ENCODE measurements at regions not wholly inside any gene's neighbourhood (a gene's known extent, or its start where the extent isn't known, plus 50 kb on each side); places are given as distances from the start of the nearest gene placed in this dataset.
"Not testable (repeated sequence)": the region's sequence is repeated elsewhere in the genome, so short reads cannot be mapped to it uniquely, and the experiment has no call there.

DNA sequence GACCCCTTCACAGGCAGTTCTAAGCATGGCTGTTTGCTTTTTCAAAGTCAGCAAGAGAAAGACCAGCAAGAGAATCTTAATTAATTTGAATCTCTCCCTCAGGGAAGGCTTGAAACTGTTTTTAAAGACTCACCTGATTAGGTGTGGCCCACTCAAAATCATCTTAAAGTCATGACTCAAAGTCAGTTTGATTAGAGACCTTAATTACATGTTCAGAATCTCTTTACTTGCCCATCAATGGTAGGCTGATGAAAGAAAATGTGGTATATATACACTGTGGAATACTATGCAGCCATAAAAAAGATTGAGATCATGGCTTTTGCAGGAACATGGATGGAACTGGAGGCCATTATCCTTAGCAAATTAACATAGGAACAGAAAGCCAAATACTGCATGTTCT is 247.5 kb upstream of the PRKX start:
- DNase-seq (ENCODE audit: low read depth in 3 of 3, low spot score in 1 of 3), result no peak

DNA sequence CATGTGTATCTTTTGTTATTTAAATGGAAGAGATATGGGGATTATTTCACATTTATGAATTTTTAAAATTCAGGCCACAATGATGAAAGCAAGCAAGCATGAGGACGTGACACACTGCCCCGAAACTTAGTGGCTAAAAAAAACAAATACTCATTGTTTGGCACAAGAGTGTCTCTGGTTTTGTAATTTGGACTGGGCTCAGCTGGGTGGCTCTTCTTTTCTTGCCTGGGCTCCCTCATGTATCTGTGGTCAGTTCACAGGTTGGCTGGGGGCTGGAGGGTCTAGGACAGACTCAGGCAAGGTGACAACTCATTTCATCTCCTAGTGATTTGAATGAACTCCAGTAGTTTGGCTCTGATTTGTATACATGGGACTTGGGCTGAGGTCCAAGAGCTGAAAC is 238.4 kb upstream of the PRKX start:
- DNase-seq (ENCODE audit: low read depth in 3 of 3, low spot score in 1 of 3), result no peak

DNA sequence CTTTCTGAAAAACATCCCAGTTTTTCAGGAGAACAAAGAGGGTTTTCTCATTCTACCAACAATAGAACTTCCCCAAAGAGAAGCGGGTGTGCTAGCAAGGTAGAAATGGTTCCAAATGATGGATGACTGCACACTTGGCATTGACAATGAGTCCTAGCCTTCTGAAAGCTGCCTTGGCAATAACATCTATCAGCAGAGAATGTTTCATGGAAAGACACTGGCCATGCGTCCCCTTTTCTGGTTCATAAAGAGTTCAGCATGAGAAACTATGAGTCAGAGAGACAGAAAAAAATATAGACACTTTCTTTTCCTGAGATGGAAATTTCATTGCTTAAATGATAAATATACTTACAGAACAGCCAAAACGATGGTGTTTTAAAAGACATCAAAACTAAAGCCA is 236.9 kb upstream of the PRKX start:
- no peak for DNase-seq (ENCODE audit: low read depth in 3 of 3, low spot score in 1 of 3)

DNA sequence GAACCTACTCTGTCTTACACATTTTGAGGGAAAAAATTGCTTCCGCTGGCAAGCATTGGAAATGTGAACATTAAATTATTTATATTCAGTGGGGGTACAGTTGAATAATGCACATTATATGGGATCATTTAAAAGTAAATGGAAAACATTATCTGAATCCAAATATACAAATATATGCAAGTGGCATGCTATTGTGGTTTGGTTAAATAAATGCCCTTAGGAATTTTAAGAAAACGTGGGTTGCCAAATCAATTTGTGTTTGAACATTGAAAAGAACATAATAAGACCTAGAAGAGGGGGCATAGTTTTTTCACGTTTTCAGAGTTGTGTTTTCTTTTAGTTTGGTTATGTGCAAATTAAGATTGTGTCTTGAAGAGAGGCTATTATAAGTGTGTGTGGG is 230.5 kb upstream of the PRKX start:
- no peak for DNase-seq (ENCODE audit: low read depth in 3 of 3, low spot score in 1 of 3)

DNA sequence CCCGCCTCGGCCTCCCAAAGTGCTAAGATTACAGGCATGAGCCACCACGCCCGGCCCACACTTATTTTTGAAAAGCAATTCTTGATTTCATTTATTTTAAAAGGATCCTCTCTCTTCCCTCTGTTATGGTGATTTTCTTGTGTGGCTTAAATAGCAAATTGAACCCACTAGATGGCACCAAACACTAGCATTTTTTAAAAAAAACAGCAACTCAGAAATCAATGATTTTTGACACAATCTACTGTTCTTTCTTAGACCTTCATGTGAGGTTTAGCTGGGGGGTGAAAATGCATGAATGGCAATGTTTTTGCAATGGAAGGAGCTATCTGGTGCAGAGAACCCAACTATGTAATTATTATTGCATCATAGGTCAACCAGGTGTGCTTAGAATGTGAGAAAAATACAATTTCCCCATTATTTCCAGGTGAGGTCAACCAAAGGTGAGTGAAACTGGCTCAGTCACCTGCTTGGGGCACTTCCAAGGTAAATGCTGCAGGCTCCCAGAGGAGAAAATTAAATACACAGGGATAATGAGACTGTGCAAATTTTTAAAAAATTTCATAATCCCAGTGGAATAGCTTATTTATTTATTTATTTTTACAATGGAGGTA is 226.7 kb upstream of the PRKX start:
- no peak for DNase-seq (ENCODE audit: low read depth in 3 of 3, low spot score in 1 of 3)

DNA sequence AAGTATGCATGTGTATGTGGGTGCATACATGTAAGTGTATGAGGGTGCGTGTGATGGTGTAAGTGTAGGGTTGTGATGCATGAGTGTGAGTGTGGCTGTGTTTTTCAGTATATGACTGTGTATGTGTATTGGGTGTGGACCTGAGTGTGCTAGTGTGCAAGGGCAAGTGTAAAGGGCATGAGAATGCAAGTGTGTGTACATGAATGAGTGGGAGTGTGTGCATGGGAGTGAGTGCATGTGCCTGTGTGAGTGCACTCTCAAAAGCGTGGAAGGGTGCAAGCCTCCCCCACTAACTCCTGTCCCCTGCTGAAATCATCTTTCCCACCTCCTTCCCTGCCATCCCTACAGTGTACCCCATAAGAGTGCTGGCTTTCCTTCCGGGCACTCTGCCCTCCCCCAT is 225.1 kb upstream of the PRKX start:
- DNase-seq (ENCODE audit: low read depth in 3 of 3, low spot score in 1 of 3), result no peak

DNA sequence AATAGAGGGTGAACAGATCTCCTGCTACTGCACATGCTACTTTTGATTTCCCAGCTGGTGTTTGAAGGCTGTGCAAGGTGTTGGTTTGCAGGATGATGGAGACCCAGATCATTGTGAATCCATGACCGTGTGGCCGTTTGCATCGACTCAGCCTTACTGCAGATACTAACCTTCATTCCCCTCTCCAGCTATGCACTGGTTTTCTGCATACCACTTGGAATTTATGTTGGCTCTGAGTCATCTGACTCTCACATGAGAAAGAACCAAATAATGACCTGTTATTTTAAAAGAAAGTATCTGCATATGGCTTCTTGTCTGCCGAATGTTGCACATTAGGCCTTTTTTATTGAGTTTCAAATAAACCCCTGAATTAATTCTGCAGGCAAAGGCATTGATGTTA is 221.7 kb upstream of the PRKX start:
- not testable (repeated sequence) for DNase-seq (ENCODE audit: low read depth in 3 of 3, low spot score in 1 of 3)

DNA sequence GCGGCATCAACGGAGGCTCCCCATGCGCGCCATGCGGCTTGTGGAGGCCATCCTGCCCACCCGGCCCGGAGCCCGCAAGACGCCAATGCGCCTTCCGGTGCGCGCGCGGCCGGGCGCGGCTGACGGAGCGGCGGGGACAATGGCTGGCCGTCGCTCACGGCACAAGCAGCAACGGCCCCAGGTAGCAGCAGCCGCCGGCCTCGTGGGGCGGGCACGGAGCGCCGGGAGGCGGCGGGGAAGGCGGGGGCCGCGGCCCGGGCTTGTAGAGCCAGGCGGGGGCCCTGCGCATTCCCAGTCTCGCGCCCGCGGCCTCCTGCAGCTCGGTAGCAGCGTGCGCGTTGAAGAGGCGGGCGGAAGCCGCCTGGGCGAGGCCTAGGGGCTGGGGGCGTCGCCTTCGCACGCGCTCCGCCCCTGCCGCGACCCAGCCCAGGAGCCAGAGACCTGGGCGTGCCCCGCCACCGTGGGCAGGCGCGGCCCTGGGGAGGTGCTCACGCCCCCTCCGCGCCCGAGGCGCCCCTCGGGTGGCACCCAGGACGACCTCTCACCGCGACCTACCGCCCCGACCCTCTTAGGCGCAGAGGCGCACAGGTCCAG is 207.1 kb upstream of the PRKX start:
- not testable (repeated sequence) for DNase-seq (ENCODE audit: low read depth in 3 of 3, low spot score in 1 of 3)

DNA sequence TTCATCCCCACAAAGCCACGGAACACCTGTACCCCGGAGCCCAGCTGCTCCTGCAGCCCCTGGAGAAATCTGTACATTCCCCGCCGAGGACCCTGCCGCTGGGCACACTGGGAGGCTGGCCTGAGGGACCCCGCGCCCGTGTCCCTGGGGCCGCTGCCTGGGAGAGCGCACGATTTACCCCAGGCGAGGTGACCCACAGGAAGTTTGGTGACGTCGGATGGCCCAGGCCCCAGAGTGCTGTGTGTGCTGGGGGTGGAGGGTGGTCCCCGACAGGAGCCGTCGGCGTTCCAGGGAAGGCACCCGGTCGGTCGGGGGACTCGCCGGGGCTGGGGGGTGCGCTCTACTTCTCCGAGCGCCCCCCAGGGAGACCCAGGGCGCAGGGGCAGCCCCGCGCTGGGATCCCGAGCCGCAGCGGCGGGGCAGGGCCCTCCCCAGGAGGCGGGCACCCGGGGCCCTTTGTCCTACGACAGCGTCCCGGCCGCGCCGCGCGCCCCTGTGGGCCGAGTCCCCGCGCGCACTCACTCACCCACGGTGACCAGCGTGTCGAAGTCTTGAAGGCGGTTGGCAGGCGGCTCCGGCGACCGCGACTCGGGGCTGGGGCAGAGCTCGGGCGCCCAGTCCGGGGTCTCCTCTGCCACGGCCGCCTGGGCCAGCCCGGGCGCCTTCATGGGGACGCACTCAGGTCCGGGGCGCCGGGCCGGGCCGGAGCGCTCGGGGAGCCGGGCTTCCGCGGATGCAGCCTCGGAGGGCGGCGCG is 206.4 kb upstream of the PRKX start:
- not testable (repeated sequence) for DNase-seq (ENCODE audit: low read depth in 3 of 3, low spot score in 1 of 3)

DNA sequence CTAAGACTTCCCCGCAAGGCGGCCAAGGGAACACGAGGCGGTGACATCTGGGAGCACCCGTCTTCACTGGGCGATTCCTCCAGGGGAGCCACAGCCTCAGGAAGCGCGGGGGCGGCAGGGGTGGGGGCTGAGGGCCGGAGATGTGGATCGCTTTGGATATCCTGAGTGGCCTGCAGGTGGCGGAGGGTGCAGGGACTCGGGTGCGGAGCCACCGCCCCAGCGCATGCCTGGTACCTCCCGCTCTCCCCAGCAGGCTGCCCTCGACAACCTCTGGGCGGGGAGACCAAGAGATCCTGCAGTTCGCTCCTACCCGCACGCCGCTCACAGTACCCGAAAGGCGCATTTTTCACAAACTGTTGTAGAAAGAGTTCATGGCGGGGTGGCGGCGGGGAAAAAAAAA is 201.4 kb upstream of the PRKX start:
- DNase-seq (ENCODE audit: low read depth in 3 of 3, low spot score in 1 of 3), result not testable (repeated sequence)

DNA sequence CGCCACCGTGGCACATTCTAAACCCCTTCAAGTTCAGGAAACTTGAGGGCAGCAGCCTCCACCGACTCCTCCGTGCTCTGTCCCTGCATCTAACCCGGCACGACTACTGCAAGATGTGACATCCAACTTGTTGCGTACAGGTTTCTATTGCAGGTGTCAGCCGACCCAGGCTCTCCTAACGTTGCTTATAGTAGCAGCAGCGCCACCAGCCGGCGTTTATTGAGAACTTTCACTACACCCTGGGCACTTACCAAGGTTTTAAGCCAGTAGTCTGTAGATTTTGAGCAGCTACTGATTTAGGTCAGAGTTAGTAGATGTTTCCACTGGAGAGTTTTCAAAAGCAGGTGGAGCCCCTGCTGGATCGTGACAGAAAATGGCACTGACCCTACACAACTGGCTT is 200.6 kb upstream of the PRKX start:
- not testable (repeated sequence) for DNase-seq (ENCODE audit: low read depth in 3 of 3, low spot score in 1 of 3)

DNA sequence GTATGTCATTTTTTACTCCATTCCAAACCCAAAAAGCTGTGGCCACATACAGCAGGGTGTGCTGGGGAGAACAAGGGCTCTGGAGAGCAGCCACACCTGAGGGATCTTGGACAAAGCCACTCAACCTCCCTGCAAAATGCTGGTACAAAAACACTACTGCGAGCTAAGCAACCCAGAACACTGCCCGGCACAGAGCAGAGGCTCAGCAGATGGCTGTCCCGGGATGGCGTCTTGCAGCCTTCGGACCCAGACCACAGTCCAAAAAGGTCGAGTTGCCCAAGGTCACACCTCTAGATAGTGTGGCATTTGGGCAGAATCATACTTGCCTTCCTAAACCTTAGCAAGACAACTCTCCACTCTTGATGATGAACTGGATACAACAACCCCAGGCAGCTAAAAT is 197.6 kb upstream of the PRKX start:
- not testable (repeated sequence) for DNase-seq (ENCODE audit: low read depth in 3 of 3, low spot score in 1 of 3)

DNA sequence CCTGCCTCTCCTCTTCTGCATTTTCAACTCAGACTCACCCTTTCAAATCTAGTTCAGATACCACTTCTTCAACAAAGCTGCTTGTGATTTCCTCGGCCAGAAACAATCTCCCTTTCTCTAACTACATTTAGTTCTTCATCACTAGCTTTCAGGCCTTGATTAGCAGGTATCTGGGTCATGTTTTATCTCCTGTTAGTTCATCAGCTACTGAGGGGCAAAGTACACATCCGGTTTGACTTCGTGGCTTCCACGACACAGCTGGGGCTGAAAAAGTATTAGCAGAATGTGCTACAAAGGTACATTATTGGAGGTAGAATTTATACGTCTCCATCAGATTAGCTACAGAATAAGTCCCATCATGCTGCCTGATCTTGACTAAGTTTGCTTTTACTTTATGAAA is 197.2 kb upstream of the PRKX start:
- not testable (repeated sequence) for DNase-seq (ENCODE audit: low read depth in 3 of 3, low spot score in 1 of 3)

DNA sequence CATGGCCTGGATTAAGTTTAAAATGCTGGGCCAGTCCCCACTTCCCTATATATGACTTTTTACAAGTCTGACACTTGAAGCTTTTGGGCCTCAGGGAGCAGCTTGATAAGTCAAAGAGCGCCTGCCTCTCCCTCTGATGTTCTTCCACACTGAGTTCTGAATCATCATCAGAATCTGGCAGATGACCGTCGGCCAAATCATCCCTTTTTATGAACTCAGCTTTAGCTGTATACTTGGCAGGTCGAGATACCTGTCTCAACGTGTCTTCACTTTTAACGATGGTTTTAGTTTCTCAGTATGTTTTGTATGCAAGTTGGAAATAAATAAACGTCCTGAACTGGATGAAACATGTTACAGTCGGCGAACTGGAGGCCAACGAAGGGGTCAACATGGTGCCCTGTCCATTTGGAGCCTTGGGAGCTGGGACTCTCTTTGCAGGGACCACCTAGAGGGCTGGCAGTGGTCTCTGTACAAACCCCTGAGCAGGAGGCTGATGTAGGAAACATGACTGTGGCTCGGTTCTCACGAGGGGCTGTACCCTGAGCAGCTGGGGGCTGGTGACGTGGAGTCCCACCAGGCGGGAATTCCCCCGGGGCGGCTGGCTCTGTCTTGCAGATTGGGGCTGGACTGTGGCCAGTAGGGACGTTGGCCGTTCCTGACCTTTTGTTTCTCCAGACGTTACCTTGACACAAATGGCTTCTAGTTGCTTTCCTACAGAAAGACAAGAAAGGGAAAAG is 192.2 kb upstream of the PRKX start:
- DNase-seq (ENCODE audit: low read depth in 3 of 3, low spot score in 1 of 3), result not testable (repeated sequence)

DNA sequence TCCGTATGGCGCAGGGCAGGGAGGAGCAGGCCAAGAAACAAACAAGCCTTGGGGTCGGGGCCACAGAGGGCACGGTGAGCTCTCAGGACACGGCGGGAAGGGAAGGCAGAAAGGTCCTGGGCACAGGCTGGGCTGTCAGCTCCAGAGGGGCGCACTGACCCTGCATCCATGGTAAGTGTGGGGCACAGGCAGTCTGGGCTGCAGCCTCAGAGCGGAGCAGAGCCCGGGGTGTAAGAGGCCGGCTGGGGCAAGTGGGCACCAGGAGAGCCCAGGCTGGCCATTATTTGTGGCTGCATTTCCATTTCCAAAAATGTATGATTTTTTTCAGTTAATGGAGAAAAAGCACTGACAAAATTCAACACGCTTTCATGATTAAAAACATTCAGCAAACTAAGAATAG is 188.8 kb upstream of the PRKX start:
- not testable (repeated sequence) for DNase-seq (ENCODE audit: low read depth in 3 of 3, low spot score in 1 of 3)

DNA sequence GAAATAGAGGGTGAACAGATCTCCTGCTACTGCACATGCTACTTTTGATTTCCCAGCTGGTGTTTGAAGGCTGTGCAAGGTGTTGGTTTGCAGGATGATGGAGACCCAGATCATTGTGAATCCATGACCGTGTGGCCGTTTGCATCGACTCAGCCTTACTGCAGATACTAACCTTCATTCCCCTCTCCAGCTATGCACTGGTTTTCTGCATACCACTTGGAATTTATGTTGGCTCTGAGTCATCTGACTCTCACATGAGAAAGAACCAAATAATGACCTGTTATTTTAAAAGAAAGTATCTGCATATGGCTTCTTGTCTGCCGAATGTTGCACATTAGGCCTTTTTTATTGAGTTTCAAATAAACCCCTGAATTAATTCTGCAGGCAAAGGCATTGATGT is 183.3 kb upstream of the PRKX start:
- not testable (repeated sequence) for DNase-seq (ENCODE audit: low read depth in 3 of 3, low spot score in 1 of 3)

DNA sequence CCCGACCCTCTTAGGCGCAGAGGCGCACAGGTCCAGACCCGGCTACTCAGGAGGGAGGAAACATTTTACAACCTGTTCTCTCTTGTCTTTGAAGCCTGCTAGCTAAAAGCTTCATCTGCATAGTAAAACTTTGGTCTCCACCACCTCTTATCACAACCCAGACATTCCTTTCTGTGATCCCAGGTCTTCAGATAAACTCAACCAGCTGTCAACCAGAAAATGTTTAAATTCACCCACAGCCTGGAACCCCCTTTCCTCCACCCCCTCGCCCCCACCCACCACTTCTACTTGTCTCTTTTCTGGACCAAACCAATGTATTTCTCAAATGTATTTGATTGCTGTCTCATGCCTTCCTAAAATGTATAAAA is 169.1 kb upstream of the PRKX start:
- DNase-seq (ENCODE audit: low read depth in 3 of 3, low spot score in 1 of 3), result not testable (repeated sequence)

DNA sequence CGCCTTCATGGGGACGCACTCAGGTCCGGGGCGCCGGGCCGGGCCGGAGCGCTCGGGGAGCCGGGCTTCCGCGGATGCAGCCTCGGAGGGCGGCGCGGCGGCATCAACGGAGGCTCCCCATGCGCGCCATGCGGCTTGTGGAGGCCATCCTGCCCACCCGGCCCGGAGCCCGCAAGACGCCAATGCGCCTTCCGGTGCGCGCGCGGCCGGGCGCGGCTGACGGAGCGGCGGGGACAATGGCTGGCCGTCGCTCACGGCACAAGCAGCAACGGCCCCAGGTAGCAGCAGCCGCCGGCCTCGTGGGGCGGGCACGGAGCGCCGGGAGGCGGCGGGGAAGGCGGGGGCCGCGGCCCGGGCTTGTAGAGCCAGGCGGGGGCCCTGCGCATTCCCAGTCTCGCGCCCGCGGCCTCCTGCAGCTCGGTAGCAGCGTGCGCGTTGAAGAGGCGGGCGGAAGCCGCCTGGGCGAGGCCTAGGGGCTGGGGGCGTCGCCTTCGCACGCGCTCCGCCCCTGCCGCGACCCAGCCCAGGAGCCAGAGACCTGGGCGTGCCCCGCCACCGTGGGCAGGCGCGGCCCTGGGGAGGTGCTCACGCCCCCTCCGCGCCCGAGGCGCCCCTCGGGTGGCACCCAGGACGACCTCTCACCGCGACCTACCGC is 168.6 kb upstream of the PRKX start:
- not testable (repeated sequence) for DNase-seq (ENCODE audit: low read depth in 3 of 3, low spot score in 1 of 3)

DNA sequence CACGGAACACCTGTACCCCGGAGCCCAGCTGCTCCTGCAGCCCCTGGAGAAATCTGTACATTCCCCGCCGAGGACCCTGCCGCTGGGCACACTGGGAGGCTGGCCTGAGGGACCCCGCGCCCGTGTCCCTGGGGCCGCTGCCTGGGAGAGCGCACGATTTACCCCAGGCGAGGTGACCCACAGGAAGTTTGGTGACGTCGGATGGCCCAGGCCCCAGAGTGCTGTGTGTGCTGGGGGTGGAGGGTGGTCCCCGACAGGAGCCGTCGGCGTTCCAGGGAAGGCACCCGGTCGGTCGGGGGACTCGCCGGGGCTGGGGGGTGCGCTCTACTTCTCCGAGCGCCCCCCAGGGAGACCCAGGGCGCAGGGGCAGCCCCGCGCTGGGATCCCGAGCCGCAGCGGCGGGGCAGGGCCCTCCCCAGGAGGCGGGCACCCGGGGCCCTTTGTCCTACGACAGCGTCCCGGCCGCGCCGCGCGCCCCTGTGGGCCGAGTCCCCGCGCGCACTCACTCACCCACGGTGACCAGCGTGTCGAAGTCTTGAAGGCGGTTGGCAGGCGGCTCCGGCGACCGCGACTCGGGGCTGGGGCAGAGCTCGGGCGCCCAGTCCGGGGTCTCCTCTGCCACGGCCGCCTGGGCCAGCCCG is 167.9 kb upstream of the PRKX start:
- DNase-seq (ENCODE audit: low read depth in 3 of 3, low spot score in 1 of 3), result not testable (repeated sequence)

DNA sequence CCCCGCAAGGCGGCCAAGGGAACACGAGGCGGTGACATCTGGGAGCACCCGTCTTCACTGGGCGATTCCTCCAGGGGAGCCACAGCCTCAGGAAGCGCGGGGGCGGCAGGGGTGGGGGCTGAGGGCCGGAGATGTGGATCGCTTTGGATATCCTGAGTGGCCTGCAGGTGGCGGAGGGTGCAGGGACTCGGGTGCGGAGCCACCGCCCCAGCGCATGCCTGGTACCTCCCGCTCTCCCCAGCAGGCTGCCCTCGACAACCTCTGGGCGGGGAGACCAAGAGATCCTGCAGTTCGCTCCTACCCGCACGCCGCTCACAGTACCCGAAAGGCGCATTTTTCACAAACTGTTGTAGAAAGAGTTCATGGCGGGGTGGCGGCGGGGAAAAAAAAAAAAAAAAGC is 162.9 kb upstream of the PRKX start:
- not testable (repeated sequence) for DNase-seq (ENCODE audit: low read depth in 3 of 3, low spot score in 1 of 3)

DNA sequence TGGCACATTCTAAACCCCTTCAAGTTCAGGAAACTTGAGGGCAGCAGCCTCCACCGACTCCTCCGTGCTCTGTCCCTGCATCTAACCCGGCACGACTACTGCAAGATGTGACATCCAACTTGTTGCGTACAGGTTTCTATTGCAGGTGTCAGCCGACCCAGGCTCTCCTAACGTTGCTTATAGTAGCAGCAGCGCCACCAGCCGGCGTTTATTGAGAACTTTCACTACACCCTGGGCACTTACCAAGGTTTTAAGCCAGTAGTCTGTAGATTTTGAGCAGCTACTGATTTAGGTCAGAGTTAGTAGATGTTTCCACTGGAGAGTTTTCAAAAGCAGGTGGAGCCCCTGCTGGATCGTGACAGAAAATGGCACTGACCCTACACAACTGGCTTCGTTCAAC is 162.2 kb upstream of the PRKX start:
- DNase-seq (ENCODE audit: low read depth in 3 of 3, low spot score in 1 of 3), result not testable (repeated sequence)
